ENCODE measurements at regions not wholly inside any gene's neighbourhood (a gene's known extent, or its start where the extent isn't known, plus 50 kb on each side); places are given as distances from the start of the nearest gene placed in this dataset.

DNA sequence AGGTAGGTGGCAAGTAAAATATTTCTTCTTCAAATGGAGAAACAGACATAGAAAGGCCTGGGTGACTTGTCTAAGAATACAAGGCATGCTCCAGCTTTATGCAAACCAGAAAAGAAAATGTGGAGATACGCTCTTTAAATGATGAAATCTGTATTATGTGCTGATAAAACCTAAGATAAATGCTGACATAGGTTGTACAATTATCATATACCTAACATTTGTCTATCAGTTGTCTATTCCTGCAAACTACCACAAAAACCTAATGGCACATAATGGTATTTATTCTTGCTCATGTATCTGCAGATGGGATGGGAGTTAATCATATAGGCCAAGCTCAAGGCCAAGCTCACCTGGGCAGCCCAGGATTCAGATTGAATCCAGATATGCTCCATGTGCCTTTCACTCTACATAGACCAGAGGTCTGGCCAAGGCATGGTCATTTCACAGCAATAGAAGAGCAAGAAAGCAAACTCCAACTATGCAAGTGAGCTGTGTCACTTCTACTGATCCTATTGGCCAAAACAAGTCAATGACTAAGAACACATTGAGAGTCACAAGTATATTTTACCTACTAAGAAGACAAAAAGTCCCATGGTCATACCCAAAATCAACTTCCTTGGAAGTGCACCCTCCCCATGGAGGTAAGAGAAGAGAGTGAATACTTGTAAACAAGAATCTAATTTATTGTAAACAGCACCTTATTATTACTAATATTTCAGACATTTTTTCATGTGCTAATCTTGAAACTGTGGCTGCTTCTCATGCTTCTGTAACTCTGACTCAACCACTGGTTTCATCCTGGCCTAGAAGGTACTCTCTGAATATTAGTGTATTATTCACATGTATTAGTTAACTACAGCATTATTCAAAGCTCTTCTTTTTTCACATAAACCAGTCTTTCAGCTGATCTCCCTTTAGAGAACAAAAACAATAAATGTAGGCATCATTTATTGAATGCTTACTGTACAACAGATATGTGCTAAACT lies 270.7 kb upstream of the SOX9 start:
- H3K4me3 ChIP-seq (ENCODE audit: low read length) = no peak overlapping the region
- peak; percentile 67 for DNase-seq (ENCODE audit: low read depth)
- TF ChIP-seq, protein P1, sequence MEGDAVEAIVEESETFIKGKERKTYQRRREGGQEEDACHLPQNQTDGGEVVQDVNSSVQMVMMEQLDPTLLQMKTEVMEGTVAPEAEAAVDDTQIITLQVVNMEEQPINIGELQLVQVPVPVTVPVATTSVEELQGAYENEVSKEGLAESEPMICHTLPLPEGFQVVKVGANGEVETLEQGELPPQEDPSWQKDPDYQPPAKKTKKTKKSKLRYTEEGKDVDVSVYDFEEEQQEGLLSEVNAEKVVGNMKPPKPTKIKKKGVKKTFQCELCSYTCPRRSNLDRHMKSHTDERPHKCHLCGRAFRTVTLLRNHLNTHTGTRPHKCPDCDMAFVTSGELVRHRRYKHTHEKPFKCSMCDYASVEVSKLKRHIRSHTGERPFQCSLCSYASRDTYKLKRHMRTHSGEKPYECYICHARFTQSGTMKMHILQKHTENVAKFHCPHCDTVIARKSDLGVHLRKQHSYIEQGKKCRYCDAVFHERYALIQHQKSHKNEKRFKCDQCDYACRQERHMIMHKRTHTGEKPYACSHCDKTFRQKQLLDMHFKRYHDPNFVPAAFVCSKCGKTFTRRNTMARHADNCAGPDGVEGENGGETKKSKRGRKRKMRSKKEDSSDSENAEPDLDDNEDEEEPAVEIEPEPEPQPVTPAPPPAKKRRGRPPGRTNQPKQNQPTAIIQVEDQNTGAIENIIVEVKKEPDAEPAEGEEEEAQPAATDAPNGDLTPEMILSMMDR (IDR thresholded peaks at IDR 0.05; ENCODE audit: insufficient read depth, low read depth, low read length, missing control alignments) = no peak

DNA sequence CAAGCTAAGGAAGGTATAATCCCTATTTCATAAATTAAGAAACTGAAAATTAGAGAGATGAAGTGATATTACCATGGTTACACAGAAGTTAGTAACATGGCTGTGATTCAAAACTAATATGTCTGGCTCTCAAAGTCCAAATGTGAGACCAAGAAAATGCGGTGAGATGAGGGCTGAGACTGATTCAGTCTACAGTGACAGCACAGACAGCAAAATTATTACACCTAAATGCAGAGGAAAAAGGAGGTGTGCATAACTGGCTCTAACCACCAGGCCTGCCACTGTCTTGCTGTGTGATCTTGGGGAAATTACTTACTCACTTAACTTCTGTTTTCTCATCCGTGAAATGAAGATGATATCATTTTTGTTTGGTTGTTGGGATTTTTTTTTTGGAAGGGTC lies 270.0 kb upstream of the SOX9 start:
- no peak overlapping the region for H3K4me3 ChIP-seq (ENCODE audit: low read length)
- DNase-seq (ENCODE audit: low read depth) = no peak
- TF ChIP-seq, protein P1 (IDR thresholded peaks at IDR 0.05; ENCODE audit: insufficient read depth, low read depth, low read length, missing control alignments) = no peak

DNA sequence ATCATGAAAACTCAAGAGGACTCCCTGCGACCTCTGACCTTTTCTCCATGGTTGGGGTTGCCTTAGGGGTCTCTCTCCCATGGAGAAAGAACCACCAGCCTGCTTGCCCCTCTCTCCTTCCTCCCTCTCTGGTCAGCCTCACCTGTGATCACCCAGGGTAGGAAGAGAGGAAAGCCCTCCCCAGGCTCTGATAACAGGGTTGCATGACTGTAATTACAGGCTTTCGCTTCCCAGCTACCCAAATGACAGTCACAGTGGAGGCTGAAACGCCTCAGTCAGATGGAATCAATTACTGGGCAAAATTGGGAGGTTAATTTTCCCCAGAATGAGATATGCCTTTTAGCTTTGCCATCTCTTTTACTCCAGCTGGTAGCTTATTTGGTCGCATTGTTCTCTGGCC lies 265.8 kb upstream of the SOX9 start:
- TF ChIP-seq, protein P1 (IDR thresholded peaks at IDR 0.05; ENCODE audit: insufficient read depth, low read depth, low read length, missing control alignments) = no peak
- no peak for DNase-seq (ENCODE audit: low read depth)
- H3K4me3 ChIP-seq (ENCODE audit: low read length) = no peak overlapping the region

DNA sequence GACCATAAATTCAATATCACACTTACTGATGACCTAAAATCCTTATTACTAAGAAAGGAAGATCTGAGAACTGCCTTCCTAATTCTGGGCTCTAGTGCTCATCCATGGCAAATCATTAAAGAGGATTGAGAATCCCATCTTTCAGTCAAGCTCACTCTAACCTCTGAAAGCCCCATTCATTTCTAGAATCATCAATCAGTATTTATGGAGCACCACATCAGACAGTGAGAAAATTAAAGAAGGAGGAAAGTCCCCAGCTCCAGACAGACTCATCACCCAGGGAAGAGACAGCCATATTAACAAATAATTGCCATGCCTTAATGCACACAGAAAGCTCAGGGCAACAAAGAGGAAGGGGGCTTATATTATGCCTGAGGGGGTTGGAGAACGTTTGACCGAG lies 256.1 kb upstream of the SOX9 start:
- TF ChIP-seq, protein P1 (IDR thresholded peaks at IDR 0.05; ENCODE audit: insufficient read depth, low read depth, low read length, missing control alignments) = no peak

DNA sequence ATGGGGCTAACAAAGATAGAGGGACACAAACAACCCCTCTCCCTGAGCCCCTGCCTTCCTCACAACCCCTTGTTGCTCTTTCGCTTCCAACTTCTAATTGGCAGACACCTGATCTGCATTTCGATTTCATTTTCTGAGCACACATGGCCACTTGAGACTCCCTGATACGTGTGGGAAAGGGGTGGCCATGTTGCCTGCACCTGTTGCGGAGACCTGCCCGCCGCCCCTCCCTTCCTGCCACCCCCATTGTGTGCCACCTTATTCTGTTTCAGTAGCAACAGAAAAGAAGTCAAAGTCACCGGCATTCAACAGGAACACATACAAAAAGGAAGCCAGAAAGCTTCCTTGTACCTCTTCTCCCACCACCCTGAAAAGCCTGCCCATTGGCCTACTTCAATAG lies 254.7 kb upstream of the SOX9 start:
- no peak for DNase-seq (ENCODE audit: low read depth)
- H3K4me3 ChIP-seq (ENCODE audit: low read length) = no peak overlapping the region
- TF ChIP-seq, protein P1 (IDR thresholded peaks at IDR 0.05; ENCODE audit: insufficient read depth, low read depth, low read length, missing control alignments) = no peak

More for the DNA sequence above, 256.1 kb upstream of the SOX9 start:
- H3K4me3 ChIP-seq (ENCODE audit: low read length) = no peak overlapping the region
- no peak for DNase-seq (ENCODE audit: low read depth)

DNA sequence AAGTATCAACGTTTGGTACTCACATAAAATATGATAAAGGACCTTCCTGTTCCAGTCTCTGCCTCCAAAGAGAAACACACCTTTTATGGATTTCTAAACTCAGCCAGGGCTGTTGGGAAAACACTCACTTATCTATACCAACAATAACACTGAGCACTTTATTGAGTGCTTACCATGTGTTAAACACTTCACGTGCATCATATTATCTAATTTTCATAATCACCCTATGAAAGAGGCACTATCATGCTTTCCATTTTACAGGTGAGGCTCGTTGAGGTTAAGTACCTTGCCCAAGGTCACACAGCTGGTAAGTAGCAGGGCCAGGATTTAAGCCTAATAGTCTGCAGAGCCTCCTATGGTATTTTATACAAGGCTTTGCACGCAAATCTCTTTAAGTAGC lies 251.5 kb upstream of the SOX9 start:
- DNase-seq (ENCODE audit: low read depth) = no peak
- TF ChIP-seq, protein P1 (IDR thresholded peaks at IDR 0.05; ENCODE audit: insufficient read depth, low read depth, low read length, missing control alignments) = no peak
- H3K4me3 ChIP-seq (ENCODE audit: low read length) = no peak overlapping the region
